ENCODE measurements at regions not wholly inside any gene's neighbourhood (a gene's known extent, or its start where the extent isn't known, plus 50 kb on each side); places are given as distances from the start of the nearest gene placed in this dataset.

- TF ChIP-seq CTCF (IDR thresholded peaks at IDR 0.05; ENCODE audit: insufficient read depth, low read length): no peak
- DNase-seq (ENCODE audit: low read depth): no peak
- no peak overlapping the region for H3K4me3 ChIP-seq (ENCODE audit: low read depth, low read length)
Measured at GRCh38 chr1:62928885-62929284, 145.0 kb downstream of the ATG4C start.

GRCh38 chr1:62937634-62938296, 153.8 kb downstream of the ATG4C start:
- no peak overlapping the region for H3K4me3 ChIP-seq (ENCODE audit: low read depth, low read length)
- DNase-seq (ENCODE audit: low read depth): no peak
- no peak for TF ChIP-seq CTCF (IDR thresholded peaks at IDR 0.05; ENCODE audit: insufficient read depth, low read length)

- H3K4me3 ChIP-seq (ENCODE audit: low read depth, low read length): no peak overlapping the region
- DNase-seq (ENCODE audit: low read depth): no peak
- no peak for TF ChIP-seq CTCF (IDR thresholded peaks at IDR 0.05; ENCODE audit: insufficient read depth, low read length)
Measured at GRCh38 chr1:62941780-62942179, 157.8 kb downstream of the ATG4C start.

GRCh38 chr1:62946511-62946910, 162.6 kb downstream of the ATG4C start:
- H3K4me3 ChIP-seq (ENCODE audit: low read depth, low read length): no peak overlapping the region

GRCh38 chr1:62951428-62951827, 167.5 kb downstream of the ATG4C start:
- no peak for TF ChIP-seq CTCF (IDR thresholded peaks at IDR 0.05; ENCODE audit: insufficient read depth, low read length)
- no peak for DNase-seq (ENCODE audit: low read depth)
- no peak overlapping the region for H3K4me3 ChIP-seq (ENCODE audit: low read depth, low read length)

More at GRCh38 chr1:62946511-62946910, 162.6 kb downstream of the ATG4C start:
- no peak for DNase-seq (ENCODE audit: low read depth)
- TF ChIP-seq CTCF (IDR thresholded peaks at IDR 0.05; ENCODE audit: insufficient read depth, low read length): no peak

- no peak for DNase-seq (ENCODE audit: low read depth)
- H3K4me3 ChIP-seq (ENCODE audit: low read depth, low read length): no peak overlapping the region
- no peak for TF ChIP-seq CTCF (IDR thresholded peaks at IDR 0.05; ENCODE audit: insufficient read depth, low read length)
Measured at GRCh38 chr1:62952596-62952995, 168.7 kb downstream of the ATG4C start.

GRCh38 chr1:62953633-62954032, 169.7 kb downstream of the ATG4C start:
- no peak for TF ChIP-seq CTCF (IDR thresholded peaks at IDR 0.05; ENCODE audit: insufficient read depth, low read length)
- DNase-seq (ENCODE audit: low read depth): no peak

More at GRCh38 chr1:62953633-62954032, 169.7 kb downstream of the ATG4C start:
- H3K4me3 ChIP-seq (ENCODE audit: low read depth, low read length): no peak overlapping the region

Measured in fibroblast of the aortic adventitia (primary cell).